Glomerular visceral epithelial cell (primary cell): ENCODE measurements at regions not wholly inside any gene's neighbourhood (a gene's known extent, or its start where the extent isn't known, plus 50 kb on each side); places are given as distances from the start of the nearest gene placed in this dataset.

ENCODE experiments used
- DNase-seq: peaks from one replicate; pipeline ENCODE4 v3.0.0-alpha.2; 2016; ENCODE audit errors: extremely low spot score

GRCh38 chr12:123100882-123101281 is 50.0 kb downstream of the PITPNM2 start:
- no peak for DNase-seq

GRCh38 chr12:123100450-123100849 is 50.4 kb downstream of the PITPNM2 start:
- no peak for DNase-seq

- no peak for DNase-seq
These were observed 51.2 kb downstream of the PITPNM2 start for GRCh38 chr12:123099560-123100192.

- no peak for DNase-seq
These were observed 52.1 kb downstream of the PITPNM2 start for GRCh38 chr12:123098780-123099179.

GRCh38 chr12:123097561-123098084 is 53.3 kb downstream of the PITPNM2 start:
- DNase-seq, result no peak

GRCh38 chr12:123096741-123097140 is 54.1 kb downstream of the PITPNM2 start:
- no peak for DNase-seq

GRCh38 chr12:123096182-123096581 is 54.7 kb downstream of the PITPNM2 start:
- DNase-seq, result no peak

- DNase-seq, result no peak
These were observed 55.6 kb downstream of the PITPNM2 start for GRCh38 chr12:123095078-123095881.

GRCh38 chr12:123094349-123095077 is 56.4 kb downstream of the PITPNM2 start:
- DNase-seq, result peak; percentile 17

- no peak for DNase-seq
These were observed 58.0 kb downstream of the PITPNM2 start for GRCh38 chr12:123092866-123093265.

GRCh38 chr12:123091230-123092150 is 59.4 kb downstream of the PITPNM2 start:
- DNase-seq, result no peak

- peak; percentile 92 for DNase-seq
These were observed 61.1 kb downstream of the PITPNM2 start for GRCh38 chr12:123089631-123090353.

- DNase-seq, result no peak
These were observed 61.8 kb downstream of the PITPNM2 start for GRCh38 chr12:123089140-123089539.

- DNase-seq, result peak; percentile 90
These were observed 65.0 kb downstream of the PITPNM2 start for GRCh38 chr12:123085730-123086487.

GRCh38 chr12:123085066-123085465 is 65.8 kb downstream of the PITPNM2 start:
- no peak for DNase-seq

GRCh38 chr12:123083661-123084571 is 67.0 kb downstream of the PITPNM2 start:
- no peak for DNase-seq

GRCh38 chr12:123080634-123081033 is 70.3 kb downstream of the PITPNM2 start:
- DNase-seq, result no peak

- no peak for DNase-seq
These were observed 72.2 kb downstream of the PITPNM2 start for GRCh38 chr12:123078531-123079155.
